ENCODE measurements at regions not wholly inside any gene's neighbourhood (a gene's known extent, or its start where the extent isn't known, plus 50 kb on each side); places are given as distances from the start of the nearest gene placed in this dataset.

DNA sequence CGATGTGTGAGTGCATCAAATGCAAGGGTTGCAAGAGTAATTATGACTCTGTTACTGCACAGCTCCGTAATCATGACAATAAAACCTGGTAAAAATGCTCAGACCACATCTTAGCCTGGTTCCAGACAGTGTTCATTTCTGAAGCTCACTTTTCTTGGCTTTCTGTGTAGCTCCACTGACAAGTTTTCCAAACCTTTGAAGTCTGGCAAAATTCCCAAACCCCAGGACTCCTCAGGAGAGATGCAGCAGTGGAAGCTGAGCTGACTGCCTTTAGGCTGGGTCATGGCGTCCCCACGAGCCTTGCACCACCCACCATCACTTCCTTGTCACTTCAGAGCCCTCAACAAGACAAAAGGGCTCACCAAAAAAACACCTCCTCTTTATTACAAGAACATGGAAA is 131.6 kb upstream of the TAS2R1 start:
- DNase-seq (ENCODE audit: low read depth in 1 of 2, low spot score in 2 of 2): no peak
- H3K4me3 ChIP-seq (ENCODE audit: extremely low read depth in 1 of 4, insufficient read depth in 2 of 4, low read depth in 3 of 4, low read length in 4 of 4): no peak overlapping the region

More for the DNA sequence above, 131.6 kb upstream of the TAS2R1 start:
- Histone ChIP-seq H2BK5ac (ENCODE audit: low read depth, low read length) (no peak overlapping the region), H3K36me3 (ENCODE audit: control insufficient read depth in 2 of 4, insufficient read depth in 4 of 4, low read length in 3 of 4) (no peaks in the 10 kb centered on the region), H2BK12ac (ENCODE audit: low read depth, low read length) (no peak overlapping the region), H3K27me3 (replicated peaks in 1 of 4; ENCODE audit: control insufficient read depth in 3 of 4, extremely low read depth in 1 of 4, insufficient read depth in 3 of 4, low read length in 3 of 4) (no peaks in the 10 kb centered on the region), H3K27ac (ENCODE audit: low read depth, low read length) (no peak overlapping the region), H4K5ac (ENCODE audit: insufficient read length, low read depth, low read length) (no peak overlapping the region), H3K9ac (replicated peaks in 1 of 4; ENCODE audit: extremely low read depth in 1 of 4, low read depth in 3 of 4, low read length in 3 of 4) (no peak overlapping the region), H3K79me1 (ENCODE audit: low read depth, low read length) (no peaks in the 10 kb centered on the region), H3K18ac (ENCODE audit: extremely low read depth, low read length) (no peak overlapping the region), H3K56ac (replicated peaks; ENCODE audit: insufficient read length, low read depth, low read length) (no peak overlapping the region), H3K14ac (ENCODE audit: insufficient read length) (no peak overlapping the region), H2BK20ac (ENCODE audit: low read length) (no peak overlapping the region), H3K23me2 (ENCODE audit: low read depth, low read length) (no peaks in the 10 kb centered on the region), H3K4me1 (replicated peaks in 1 of 4; ENCODE audit: control insufficient read depth in 3 of 4, insufficient read depth in 4 of 4, low read length in 3 of 4) (no peaks in the 10 kb centered on the region; a peak in 2 of 7 replicates), H3K9me3 (ENCODE audit: insufficient read depth in 2 of 2, low read depth in 1 of 2, low read length in 1 of 2) (no peaks in the 10 kb centered on the region), H3K4ac (replicated peaks; ENCODE audit: insufficient read length, low read depth, low read length) (no peak overlapping the region), H3K4me2 (ENCODE audit: insufficient read depth in 1 of 2, low read depth in 2 of 2, low read length in 2 of 2) (no peak overlapping the region), H4K20me1 (replicated peaks in 1 of 2; ENCODE audit: control insufficient read depth in 1 of 2, insufficient read depth in 2 of 2, low read length in 2 of 2) (no peaks in the 10 kb centered on the region), H2BK120ac (replicated peaks; ENCODE audit: low read depth, low read length) (no peak overlapping the region), H2AFZ (ENCODE audit: low read length) (peak overlapping the region; percentile 20; the same call in 1 of the 2 replicates), H2AK5ac (ENCODE audit: low read depth, low read length) (no peak overlapping the region), H4K91ac (replicated peaks; ENCODE audit: insufficient read length, low read length) (no peak overlapping the region), H3K79me2 (ENCODE audit: control insufficient read depth in 1 of 2, insufficient read depth in 2 of 2, low read length in 2 of 2) (no peaks in the 10 kb centered on the region), H4K8ac (ENCODE audit: extremely low read depth, insufficient read depth, low read length) (no peak overlapping the region), H2BK15ac (ENCODE audit: low read length) (no peak overlapping the region), H3K23ac (ENCODE audit: insufficient read length) (no peak overlapping the region)
- 88% methylated on average over 4 of the region's 4 CpGs; no CpG with 5 or more reads in 1 of the 2 experiments for WGBS, 2 experiments (ENCODE audit: extremely low coverage in 1 of 2, insufficient coverage in 1 of 2, insufficient read length in 1 of 2, insufficient replicate concordance in 2 of 2, low coverage in 1 of 2, low lambda C conversion rate in 2 of 2, missing lambda C conversion rate in 1 of 2)
- no peak for FAIRE-seq
- TF ChIP-seq SIX5 (IDR thresholded peaks at IDR 0.05; ENCODE audit: low read depth, low read length) (no peak), NANOG (IDR thresholded peaks at IDR 0.05; ENCODE audit: insufficient read depth, low read depth, low read length, poor library complexity, severe bottlenecking) (no peak), HDAC2 (IDR thresholded peaks at IDR 0.05; ENCODE audit: borderline replicate concordance in 1 of 2, low read depth in 2 of 2, low read length in 2 of 2) (no peak), CBX5 (IDR thresholded peaks at IDR 0.05; ENCODE audit: low read depth, low read length) (no peak), RAD21 (IDR thresholded peaks at IDR 0.05 in 1 of 2, conservative IDR thresholded peaks at IDR 0.05 in 1 of 2; ENCODE audit: low read depth in 2 of 2, low read length in 2 of 2) (no peak), SP2 (IDR thresholded peaks at IDR 0.05; ENCODE audit: low read length) (no peak), TEAD4 (IDR thresholded peaks at IDR 0.05; ENCODE audit: low read depth, low read length) (no peak), RXRA (IDR thresholded peaks at IDR 0.05; ENCODE audit: insufficient read depth, low read depth, low read length) (no peak), POLR2AphosphoS5 (IDR thresholded peaks at IDR 0.05; ENCODE audit: low read depth, low read length) (no peak), ASH2L (IDR thresholded peaks at IDR 0.05; ENCODE audit: low read length) (no peak), POLR2A (IDR thresholded peaks at IDR 0.05; ENCODE audit: control extremely low read depth in 1 of 2, low read depth in 2 of 2, low read length in 2 of 2) (no peak), CHD2 (IDR thresholded peaks at IDR 0.05; ENCODE audit: low read length) (no peak), SP4 (IDR thresholded peaks at IDR 0.05; ENCODE audit: low read length) (no peak), NRF1 (IDR thresholded peaks at IDR 0.05; ENCODE audit: low read depth, low read length) (no peak)
- ChIA-PET POLR2A (ENCODE audit: partially characterized antibody) (no interaction called here), CTCF (ENCODE audit: partially characterized antibody) (interaction anchor here (1.2 to 2.0 kb wide), 2 partner anchors 23 to 444 kb away, joined by 4 read pairs; no protein-coding TSS in a partner anchor)
